GM13977 (cell line): ENCODE measurements at regions not wholly inside any gene's neighbourhood (a gene's known extent, or its start where the extent isn't known, plus 50 kb on each side); places are given as distances from the start of the nearest gene placed in this dataset.

ENCODE experiments used
- DNase-seq: peaks from one replicate; pipeline ENCODE4 v3.0.0; 2012; ENCODE audit warnings: low spot score
- in situ Hi-C: fragments of 300-500 bp; cut with MboI; formaldehyde crosslinking; loops from one replicate; pipeline ENCODE4 v1.12.0; 2022; ENCODE audit warnings: low sequenced_read_pairs, low pct_unique_long_range_greater_than_20kb, mixed read lengths, inconsistent platforms; ENCODE audit not compliant: unreplicated experiment
- TF ChIP-seq, protein P1 (sequence below): IDR thresholded peaks from 2 replicates; pipeline ENCODE4 v1.5.1; 2012; ENCODE audit warnings: mild to moderate bottlenecking, control low read depth; ENCODE audit not compliant: insufficient read depth; ENCODE audit errors: extremely low read depth, missing control alignments

DNA sequence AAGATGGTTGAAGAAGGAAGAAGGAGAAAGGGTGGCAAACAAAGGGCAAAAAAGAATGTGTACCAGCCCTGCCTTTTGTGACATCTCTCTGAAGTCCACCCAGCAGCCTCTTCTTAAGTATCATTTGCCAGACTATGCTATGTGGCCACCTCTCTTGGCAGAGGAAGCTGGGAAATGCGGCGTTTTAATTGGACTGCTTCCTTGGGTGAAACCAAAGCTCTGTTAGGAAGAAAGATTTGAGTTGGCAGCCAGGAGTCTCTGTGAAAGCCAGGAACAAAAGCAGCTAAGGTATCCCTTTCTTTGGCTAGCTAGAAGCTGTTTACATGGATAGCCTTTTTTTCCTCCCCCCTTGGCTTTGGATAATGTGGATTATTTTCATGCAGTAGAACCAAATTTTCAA is 67.5 kb upstream of the GTSF1L start:
- TF ChIP-seq, protein P1, sequence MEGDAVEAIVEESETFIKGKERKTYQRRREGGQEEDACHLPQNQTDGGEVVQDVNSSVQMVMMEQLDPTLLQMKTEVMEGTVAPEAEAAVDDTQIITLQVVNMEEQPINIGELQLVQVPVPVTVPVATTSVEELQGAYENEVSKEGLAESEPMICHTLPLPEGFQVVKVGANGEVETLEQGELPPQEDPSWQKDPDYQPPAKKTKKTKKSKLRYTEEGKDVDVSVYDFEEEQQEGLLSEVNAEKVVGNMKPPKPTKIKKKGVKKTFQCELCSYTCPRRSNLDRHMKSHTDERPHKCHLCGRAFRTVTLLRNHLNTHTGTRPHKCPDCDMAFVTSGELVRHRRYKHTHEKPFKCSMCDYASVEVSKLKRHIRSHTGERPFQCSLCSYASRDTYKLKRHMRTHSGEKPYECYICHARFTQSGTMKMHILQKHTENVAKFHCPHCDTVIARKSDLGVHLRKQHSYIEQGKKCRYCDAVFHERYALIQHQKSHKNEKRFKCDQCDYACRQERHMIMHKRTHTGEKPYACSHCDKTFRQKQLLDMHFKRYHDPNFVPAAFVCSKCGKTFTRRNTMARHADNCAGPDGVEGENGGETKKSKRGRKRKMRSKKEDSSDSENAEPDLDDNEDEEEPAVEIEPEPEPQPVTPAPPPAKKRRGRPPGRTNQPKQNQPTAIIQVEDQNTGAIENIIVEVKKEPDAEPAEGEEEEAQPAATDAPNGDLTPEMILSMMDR, result no peak
- DNase-seq, result no peak
- in situ Hi-C loops, result no loop called here

DNA sequence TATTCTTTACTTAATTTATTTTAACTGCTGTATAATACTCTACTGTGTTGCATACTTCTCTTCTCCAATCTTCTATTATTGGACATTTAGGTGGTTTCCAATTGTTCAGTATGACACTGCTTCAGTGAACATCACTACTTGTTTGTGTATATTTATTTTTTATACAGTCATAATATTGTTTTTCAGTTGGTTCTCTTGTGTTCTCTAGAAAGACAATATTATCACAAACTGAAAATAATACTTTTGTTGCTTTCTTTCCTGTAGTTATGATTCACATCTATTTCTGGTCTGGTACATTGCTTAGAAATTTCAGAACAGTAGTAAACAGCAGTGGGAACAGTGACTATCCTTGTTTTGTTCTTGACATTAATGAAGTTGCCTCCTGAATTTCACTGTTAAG is 62.8 kb upstream of the GTSF1L start:
- in situ Hi-C loops, result no loop called here
- DNase-seq, result peak; percentile 28
- TF ChIP-seq, protein P1, result no peak

DNA sequence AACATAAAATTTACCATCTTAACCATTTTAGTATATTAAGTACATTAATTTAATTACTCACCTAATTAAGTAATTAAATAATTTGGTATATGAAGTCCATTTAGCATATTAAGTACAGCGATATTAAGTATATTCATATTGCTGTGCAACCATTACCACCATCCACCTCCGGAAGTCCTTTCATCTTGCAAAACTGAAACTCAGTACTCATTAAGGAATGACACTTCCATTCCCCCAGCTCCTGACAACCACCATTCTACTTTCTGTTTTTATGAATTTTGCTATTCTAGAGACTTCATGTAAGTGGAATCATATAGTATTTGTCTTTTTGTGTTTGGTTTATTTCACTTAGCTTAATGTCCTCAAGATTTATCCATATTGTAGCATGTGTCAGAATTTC is 61.1 kb upstream of the GTSF1L start:
- no peak for DNase-seq
- in situ Hi-C loops, result no loop called here
- TF ChIP-seq, protein P1, result no peak

DNA sequence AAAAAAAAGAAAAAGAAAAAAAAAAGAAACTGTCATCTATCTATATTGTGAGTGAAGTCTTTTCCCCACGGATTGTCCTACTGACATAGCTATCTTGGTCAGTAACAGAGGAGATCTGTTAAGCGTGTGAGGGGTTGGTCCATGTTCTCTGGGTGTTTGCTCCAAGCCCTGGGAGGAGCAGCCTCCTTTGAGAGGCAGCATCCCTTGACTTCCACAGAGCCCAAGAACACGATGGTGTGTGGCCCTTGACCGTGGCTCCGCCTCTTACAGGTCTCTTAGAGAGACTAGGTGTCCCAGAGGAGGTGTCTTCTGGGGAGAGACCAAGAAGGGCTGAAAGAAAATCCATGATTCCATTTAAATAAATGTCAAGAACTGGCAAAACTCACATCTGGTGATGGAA is 60.1 kb upstream of the GTSF1L start:
- no peak for DNase-seq
- in situ Hi-C loops, result no loop called here
- TF ChIP-seq, protein P1, result no peak

DNA sequence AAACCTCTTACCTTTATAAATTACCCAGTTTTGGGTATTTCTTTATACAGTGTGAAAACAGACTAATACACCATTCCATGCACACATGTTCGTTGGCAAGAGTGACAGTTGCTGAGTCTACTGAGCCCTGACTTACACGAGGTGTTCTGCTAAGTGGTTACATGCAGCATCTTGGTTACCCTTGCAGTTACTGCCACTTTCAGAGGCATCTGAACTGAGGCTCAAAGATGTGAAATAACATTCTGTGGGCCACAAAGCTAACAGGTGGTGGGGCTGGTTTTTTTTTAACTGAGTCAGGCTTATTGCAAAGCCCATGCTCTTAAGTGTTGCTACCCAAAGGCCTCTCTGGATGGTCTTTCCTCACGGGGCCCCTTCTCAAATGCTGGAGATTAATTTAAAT is 54.4 kb upstream of the GTSF1L start:
- DNase-seq, result no peak
- in situ Hi-C loops, result no loop called here
- TF ChIP-seq, protein P1, result no peak

DNA sequence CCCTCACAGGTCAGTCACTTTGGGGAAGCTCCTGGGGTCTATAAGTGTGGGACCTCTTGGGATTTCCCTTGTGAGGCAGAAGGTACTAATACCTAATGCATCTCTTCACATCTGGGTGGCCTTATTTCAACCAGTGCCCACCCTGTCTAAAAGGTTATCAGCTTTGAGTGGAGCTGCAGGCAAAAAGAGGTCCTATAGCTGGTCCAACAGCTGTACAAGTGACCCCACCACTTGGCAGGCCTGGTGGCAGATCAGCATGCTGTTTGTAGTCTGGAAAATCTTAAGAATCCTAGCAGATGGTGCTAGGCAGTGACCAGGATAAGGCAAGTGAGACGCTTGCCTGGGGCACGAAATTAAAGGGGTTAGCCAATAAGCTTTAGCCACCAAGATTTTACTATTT is 51.6 kb upstream of the GTSF1L start:
- no peak for DNase-seq
- in situ Hi-C loops, result no loop called here
- TF ChIP-seq, protein P1, result no peak

DNA sequence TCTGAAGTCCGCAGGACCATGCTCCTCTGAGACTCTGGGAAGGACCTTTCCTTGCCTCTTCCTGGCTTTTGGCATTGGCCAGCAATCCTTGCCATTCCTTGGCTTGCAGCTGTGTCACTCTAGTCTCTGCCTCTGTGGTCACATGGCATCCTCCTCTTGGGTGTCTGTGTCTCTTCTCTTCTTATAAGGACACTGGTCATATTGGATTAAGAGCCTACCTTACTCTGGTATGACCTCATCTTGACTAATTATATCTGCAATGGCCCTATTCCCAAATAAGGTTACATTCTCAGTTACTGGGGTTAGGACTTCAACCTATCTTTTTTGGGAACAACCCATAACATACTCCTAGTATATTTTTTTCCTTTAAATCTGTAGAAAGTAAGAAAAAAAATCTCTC is 49.9 kb upstream of the GTSF1L start:
- DNase-seq, result no peak
- TF ChIP-seq, protein P1, result no peak
- in situ Hi-C loops, result no loop called here
